ENCODE measurements at regions not wholly inside any gene's neighbourhood (a gene's known extent, or its start where the extent isn't known, plus 50 kb on each side); places are given as distances from the start of the nearest gene placed in this dataset.

GRCh38 chr16:79503511-79503910 is 97.0 kb downstream of the MAF start:
- no peak overlapping the region for H2AFZ ChIP-seq (ENCODE audit: low read length)
- CTCF ChIA-PET (ENCODE audit: partially characterized antibody): interaction anchor here (1.4 kb wide), 1 partner anchor 9 kb away, joined by 3 read pairs; no protein-coding TSS in a partner anchor
- no peak overlapping the region for H3K4me3 ChIP-seq (ENCODE audit: extremely low read depth in 1 of 4, insufficient read depth in 2 of 4, low read depth in 3 of 4, low read length in 4 of 4)
- TF ChIP-seq SP1 (IDR thresholded peaks at IDR 0.05; ENCODE audit: low read depth, low read length): no peak

More at GRCh38 chr16:79503511-79503910, 97.0 kb downstream of the MAF start:
- H2BK20ac ChIP-seq (ENCODE audit: low read length): no peak overlapping the region
- H3K36me3 ChIP-seq (ENCODE audit: control insufficient read depth in 2 of 4, insufficient read depth in 4 of 4, low read length in 3 of 4): no peaks in the 10 kb centered on the region
- no peaks in the 10 kb centered on the region for H3K79me2 ChIP-seq (ENCODE audit: control insufficient read depth in 1 of 2, insufficient read depth in 2 of 2, low read length in 2 of 2)
- peaks cover 3% of the 10 kb centered on the region; the same call in 1 of the 2 replicates for H3K23me2 ChIP-seq (ENCODE audit: low read depth, low read length)
- 96% methylated on average over 2 of the region's 2 CpGs; no CpG with 5 or more reads in 1 of the 2 experiments for WGBS, 2 experiments (ENCODE audit: extremely low coverage in 1 of 2, insufficient coverage in 1 of 2, insufficient read length in 1 of 2, insufficient replicate concordance in 2 of 2, low coverage in 1 of 2, low lambda C conversion rate in 2 of 2, missing lambda C conversion rate in 1 of 2)
- no peaks in the 10 kb centered on the region for H3K9me3 ChIP-seq (ENCODE audit: insufficient read depth in 2 of 2, low read depth in 1 of 2, low read length in 1 of 2)
- H4K20me1 ChIP-seq (replicated peaks in 1 of 2; ENCODE audit: control insufficient read depth in 1 of 2, insufficient read depth in 2 of 2, low read length in 2 of 2): no peaks in the 10 kb centered on the region
- no peaks in the 10 kb centered on the region for H3K27me3 ChIP-seq (replicated peaks in 1 of 4; ENCODE audit: control insufficient read depth in 3 of 4, extremely low read depth in 1 of 4, insufficient read depth in 3 of 4, low read length in 3 of 4)
- H3K18ac ChIP-seq (ENCODE audit: extremely low read depth, low read length): no peak overlapping the region
- FAIRE-seq: no peak
- no peak overlapping the region for H2BK12ac ChIP-seq (ENCODE audit: low read depth, low read length)
- H2BK15ac ChIP-seq (ENCODE audit: low read length): no peak overlapping the region
- no peak overlapping the region for H3K9ac ChIP-seq (replicated peaks in 1 of 4; ENCODE audit: extremely low read depth in 1 of 4, low read depth in 3 of 4, low read length in 3 of 4)
- no peak overlapping the region for H3K56ac ChIP-seq (replicated peaks; ENCODE audit: insufficient read length, low read depth, low read length)
- H3K4ac ChIP-seq (replicated peaks; ENCODE audit: insufficient read length, low read depth, low read length): no peak overlapping the region
- H3K23ac ChIP-seq (ENCODE audit: insufficient read length): no peak overlapping the region
- H3K27ac ChIP-seq (ENCODE audit: low read depth, low read length): no peak overlapping the region
- POLR2A ChIA-PET (ENCODE audit: partially characterized antibody): no interaction called here
- no peak overlapping the region for H2BK5ac ChIP-seq (ENCODE audit: low read depth, low read length)
- no peak overlapping the region for H2BK120ac ChIP-seq (replicated peaks; ENCODE audit: low read depth, low read length)
- no peak overlapping the region for H4K91ac ChIP-seq (replicated peaks; ENCODE audit: insufficient read length, low read length)
- no peak overlapping the region for H3K4me2 ChIP-seq (ENCODE audit: insufficient read depth in 1 of 2, low read depth in 2 of 2, low read length in 2 of 2)
- no peak overlapping the region for H4K5ac ChIP-seq (ENCODE audit: insufficient read length, low read depth, low read length)
- no peak overlapping the region for H4K8ac ChIP-seq (ENCODE audit: extremely low read depth, insufficient read depth, low read length)
- H3K4me1 ChIP-seq (replicated peaks in 1 of 4; ENCODE audit: control insufficient read depth in 3 of 4, insufficient read depth in 4 of 4, low read length in 3 of 4): no peaks in the 10 kb centered on the region; a peak in 1 of 7 replicates
- no peak for DNase-seq (ENCODE audit: low read depth in 1 of 2, low spot score in 2 of 2)
- no peak overlapping the region for H3K14ac ChIP-seq (ENCODE audit: insufficient read length)
- H3K79me1 ChIP-seq (ENCODE audit: low read depth, low read length): no peaks in the 10 kb centered on the region
- no peak overlapping the region for H2AK5ac ChIP-seq (ENCODE audit: low read depth, low read length)

All from H1 (cell line).